Large intestine (tissue), 3 donors: ENCODE measurements at regions not wholly inside any gene's neighbourhood (a gene's known extent, or its start where the extent isn't known, plus 50 kb on each side); places are given as distances from the start of the nearest gene placed in this dataset.
A peak's percentile ranks its signal among the peaks of the same experiment; 100 is the strongest.

Source experiments
- DNase-seq, 2 donors: peaks; one replicate each; pipeline versions ENCODE4 v3.0.0 to v3.0.0-alpha.2; 2013
- H3K27ac ChIP-seq: one replicate; pipeline ENCODE4 v1.5.1; 2013; ENCODE audit warnings: low read length
- H3K27me3 ChIP-seq: 2 replicates; pipeline ENCODE4 v1.6.1; 2013; ENCODE audit warnings: low read length; ENCODE audit not compliant: control insufficient read depth, insufficient read depth
- H3K36me3 ChIP-seq: 2 replicates; pipeline ENCODE4 v1.6.1; 2013; ENCODE audit warnings: low read length; ENCODE audit not compliant: control insufficient read depth, insufficient read depth
- H3K4me1 ChIP-seq: one replicate; pipeline ENCODE4 v1.6.1; 2013; ENCODE audit warnings: low read length; ENCODE audit not compliant: control insufficient read depth, insufficient read depth
- H3K4me3 ChIP-seq: one replicate; pipeline ENCODE4 v1.5.1; 2013; ENCODE audit warnings: low read length
- H3K9me3 ChIP-seq: one replicate; pipeline ENCODE4 v1.6.1; 2013; ENCODE audit warnings: mild to moderate bottlenecking, low read depth, low read length, moderate library complexity; ENCODE audit not compliant: control insufficient read depth
- WGBS: methylation state at CpG from one replicate; pipeline ENCODE4 v1.1.5; 2013; ENCODE audit warnings: low lambda C conversion rate; ENCODE audit not compliant: insufficient coverage; 5-methylcytosine and 5-hydroxymethylcytosine counted together

GRCh38 chr12:132439333-132439904, 50.5 kb upstream of the FBRSL1 start:
- Histone ChIP-seq H3K27me3 (peaks cover 7% of the 10 kb centered on the region), H3K27ac (no peak overlapping the region), H3K4me3 (no peak overlapping the region), H3K9me3 (peaks cover 41% of the 10 kb centered on the region), H3K4me1 (peaks cover 9% of the 10 kb centered on the region), H3K36me3 (no peaks in the 10 kb centered on the region)
- WGBS = no CpG with 5 or more reads among the region's 28 CpGs
- no peak for DNase-seq

- Histone ChIP-seq H3K27ac (no peak overlapping the region), H3K36me3 (no peaks in the 10 kb centered on the region), H3K4me1 (peaks cover 9% of the 10 kb centered on the region), H3K4me3 (no peak overlapping the region), H3K9me3 (peaks cover 40% of the 10 kb centered on the region), H3K27me3 (peaks cover 7% of the 10 kb centered on the region)
- no CpG with 5 or more reads among the region's 28 CpGs for WGBS
- DNase-seq = no peak
Observed at GRCh38 chr12:132438726-132439125, 51.2 kb upstream of the FBRSL1 start.

GRCh38 chr12:132437943-132438700, 51.8 kb upstream of the FBRSL1 start:
- DNase-seq = no peak
- Histone ChIP-seq H3K4me1 (peaks cover 14% of the 10 kb centered on the region), H3K4me3 (no peak overlapping the region), H3K9me3 (peaks cover 38% of the 10 kb centered on the region), H3K36me3 (no peaks in the 10 kb centered on the region), H3K27me3 (peaks cover 7% of the 10 kb centered on the region), H3K27ac (peak overlapping the region; percentile 8)
- WGBS = 80% methylated on average over 1 of the region's 30 CpGs

GRCh38 chr12:132437252-132437932, 52.6 kb upstream of the FBRSL1 start:
- peak in 1 of 2 donors; percentile 30 for DNase-seq
- Histone ChIP-seq H3K36me3 (no peaks in the 10 kb centered on the region), H3K4me1 (peaks cover 18% of the 10 kb centered on the region), H3K4me3 (no peak overlapping the region), H3K27ac (peak overlapping the region; percentile 8), H3K27me3 (peaks cover 7% of the 10 kb centered on the region), H3K9me3 (peaks cover 36% of the 10 kb centered on the region)
- 50% methylated on average over 1 of the region's 15 CpGs for WGBS

GRCh38 chr12:132436791-132437251, 53.1 kb upstream of the FBRSL1 start:
- H3K9me3 ChIP-seq = peaks cover 36% of the 10 kb centered on the region
- H3K4me1 ChIP-seq = peaks cover 18% of the 10 kb centered on the region
- DNase-seq = no peak
- H3K27ac ChIP-seq = no peak overlapping the region
- peaks cover 7% of the 10 kb centered on the region for H3K27me3 ChIP-seq
- H3K36me3 ChIP-seq = no peaks in the 10 kb centered on the region
- WGBS = no CpG with 5 or more reads among the region's 17 CpGs
- no peak overlapping the region for H3K4me3 ChIP-seq

GRCh38 chr12:132435486-132436187, 54.3 kb upstream of the FBRSL1 start:
- Histone ChIP-seq H3K9me3 (peaks cover 40% of the 10 kb centered on the region), H3K27ac (no peak overlapping the region), H3K4me3 (no peak overlapping the region), H3K4me1 (peaks cover 28% of the 10 kb centered on the region), H3K36me3 (no peaks in the 10 kb centered on the region), H3K27me3 (peaks cover 7% of the 10 kb centered on the region)
- no peak for DNase-seq
- WGBS = no CpG with 5 or more reads among the region's 39 CpGs

GRCh38 chr12:132433641-132434395, 56.1 kb upstream of the FBRSL1 start:
- peaks cover 12% of the 10 kb centered on the region for H3K27me3 ChIP-seq
- no peak overlapping the region for H3K27ac ChIP-seq
- H3K9me3 ChIP-seq = peaks cover 39% of the 10 kb centered on the region
- no peaks in the 10 kb centered on the region for H3K36me3 ChIP-seq
- H3K4me1 ChIP-seq = peaks cover 43% of the 10 kb centered on the region
- DNase-seq = peak in 1 of 2 donors; percentile 46
- H3K4me3 ChIP-seq = no peak overlapping the region
- WGBS = no CpG with 5 or more reads among the region's 35 CpGs

GRCh38 chr12:132432721-132433577, 57.0 kb upstream of the FBRSL1 start:
- no peak overlapping the region for H3K4me3 ChIP-seq
- DNase-seq = peak in 1 of 2 donors; percentile 49
- no peaks in the 10 kb centered on the region for H3K36me3 ChIP-seq
- peaks cover 16% of the 10 kb centered on the region for H3K27me3 ChIP-seq
- H3K4me1 ChIP-seq = peaks cover 45% of the 10 kb centered on the region
- peaks cover 35% of the 10 kb centered on the region for H3K9me3 ChIP-seq
- WGBS = no CpG with 5 or more reads among the region's 41 CpGs
- H3K27ac ChIP-seq = no peak overlapping the region

GRCh38 chr12:132432126-132432705, 57.7 kb upstream of the FBRSL1 start:
- WGBS = no CpG with 5 or more reads among the region's 18 CpGs
- Histone ChIP-seq H3K27me3 (peaks cover 17% of the 10 kb centered on the region), H3K4me1 (peaks cover 40% of the 10 kb centered on the region)

More at GRCh38 chr12:132432126-132432705, 57.7 kb upstream of the FBRSL1 start:
- Histone ChIP-seq H3K4me3 (no peak overlapping the region), H3K36me3 (no peaks in the 10 kb centered on the region), H3K9me3 (peaks cover 30% of the 10 kb centered on the region), H3K27ac (no peak overlapping the region)
- no peak for DNase-seq
